Spleen (tissue), 7 donors: ENCODE measurements at regions not wholly inside any gene's neighbourhood (a gene's known extent, or its start where the extent isn't known, plus 50 kb on each side); places are given as distances from the start of the nearest gene placed in this dataset.

Experiments
- CTCF ChIP-seq, 11 experiments: fragments of 200-600 bp in 7 of 11; fragments of 450-650 bp in 4 of 11; sonication (generic) in 4 of 11; IDR thresholded peaks in 8 of 11; conservative IDR thresholded peaks in 3 of 11; 1 replicate in 7 of 11; 2 replicates in 4 of 11; pipeline versions ENCODE4 v1.4.0 to v1.8.0; 2016 to 2021; ENCODE audit warnings: antibody characterized with exemption in 11 of 11, inconsistent platforms in 4 of 11, mild to moderate bottlenecking in 1 of 11
- POLR2A ChIP-seq, 3 donors: fragments of 450-650 bp; IDR thresholded peaks; one replicate each; pipeline ENCODE4 v1.5.1; 2017; ENCODE audit warnings: antibody characterized with exemption in 3 of 3, mild to moderate bottlenecking in 1 of 3
- POLR2AphosphoS5 ChIP-seq, 3 donors: sonication (generic); formaldehyde crosslinking; IDR thresholded peaks; one replicate each; pipeline ENCODE4 v1.5.1; 2017; ENCODE audit warnings: antibody characterized with exemption in 3 of 3
- donor health status: DM: no; HTN: no; CAD: no; lungs with moderate emphysema.
- donor health status: DM: no; HTN: no; CAD: no.
- donor health status: DM: no; HTN: no; CAD: no.

GRCh38 chr2:183458460-183458859 is 334.2 kb downstream of the NUP35 start:
- TF ChIP-seq CTCF (IDR thresholded peaks at IDR 0.05 in 8 of 11, conservative IDR thresholded peaks at IDR 0.05 in 3 of 11) (no peak), POLR2A (IDR thresholded peaks at IDR 0.05) (no peak), POLR2AphosphoS5 (IDR thresholded peaks at IDR 0.05) (no peak)
